Activated CD4-positive, alpha-beta T cell treated with anti-CD3 and anti-CD28 coated beads for 36 hours (primary cell): ENCODE measurements at regions not wholly inside any gene's neighbourhood (a gene's known extent, or its start where the extent isn't known, plus 50 kb on each side); places are given as distances from the start of the nearest gene placed in this dataset.

Experiments
- ATAC-seq: fragments of 200-7000 bp; cut with Tn5 transposase; one replicate; pipeline ENCODE4 v1.10.0; 2021; ENCODE audit warnings: mild to moderate bottlenecking, moderate library complexity
- CTCF ChIA-PET: fragments of 350-600 bp; sonication (Branson Sonifier 250); formaldehyde crosslinking; loops from one replicate; lab custom pipeline; 2021; ENCODE audit warnings: antibody characterized with exemption; lab: Charles Lee
- POLR2A ChIA-PET: fragments of 350-600 bp; sonication (Branson Sonifier 250); formaldehyde crosslinking; loops from one replicate; lab custom pipeline; 2021; ENCODE audit warnings: antibody characterized with exemption, inconsistent platforms; lab: Charles Lee
- DNase-seq: peaks from one replicate; pipeline ENCODE4 v3.0.0-alpha.2; 2020
- H3K27ac Mint-ChIP-seq: one replicate; pipeline ENCODE4 v1.8.0; 2021; ENCODE audit warnings: mixed read lengths
- H3K27me3 Mint-ChIP-seq: one replicate; pipeline ENCODE4 v1.8.0; 2021; ENCODE audit warnings: mixed read lengths
- H3K36me3 Mint-ChIP-seq: one replicate; pipeline ENCODE4 v1.8.0; 2021; ENCODE audit warnings: low read depth, mixed read lengths
- H3K4me1 Mint-ChIP-seq: one replicate; pipeline ENCODE4 v1.8.0; 2021; ENCODE audit warnings: mixed read lengths
- H3K4me3 Mint-ChIP-seq: one replicate; pipeline ENCODE4 v1.8.0; 2021; ENCODE audit warnings: mild to moderate bottlenecking, moderate library complexity, mixed read lengths
- H3K9me3 Mint-ChIP-seq: one replicate; pipeline ENCODE4 v1.8.0; 2021; ENCODE audit warnings: low read depth, mixed read lengths
- intact Hi-C, 2 experiments: fragments of 100-400 bp; cut with DNase I in 1 of 2; cut with micrococcal nuclease in 1 of 2; formaldehyde crosslinking; loops; one replicate each; pipeline versions ENCODE4 v1.14.2 to v1.15.1; 2022 to 2024; cut with DNase I, micrococcal nuclease

GRCh38 chr1:209429611-209430010 lies 153.9 kb upstream of the CAMK1G start:
- H3K27me3 Mint-ChIP-seq, result peaks cover 14% of the 10 kb centered on the region
- no peaks in the 10 kb centered on the region for H3K36me3 Mint-ChIP-seq
- ATAC-seq (no peak), DNase-seq (no peak)
- H3K9me3 Mint-ChIP-seq, result no peaks in the 10 kb centered on the region
- no peaks in the 10 kb centered on the region for H3K4me1 Mint-ChIP-seq
- intact Hi-C loops, result loop anchor here in 1 of 2 experiments (10.0 kb wide), 1 partner anchor 225 kb away; no protein-coding TSS in a partner anchor
- no peak overlapping the region for H3K4me3 Mint-ChIP-seq
- ChIA-PET CTCF (no interaction called here), POLR2A (no interaction called here)
- H3K27ac Mint-ChIP-seq, result no peak overlapping the region

DNA sequence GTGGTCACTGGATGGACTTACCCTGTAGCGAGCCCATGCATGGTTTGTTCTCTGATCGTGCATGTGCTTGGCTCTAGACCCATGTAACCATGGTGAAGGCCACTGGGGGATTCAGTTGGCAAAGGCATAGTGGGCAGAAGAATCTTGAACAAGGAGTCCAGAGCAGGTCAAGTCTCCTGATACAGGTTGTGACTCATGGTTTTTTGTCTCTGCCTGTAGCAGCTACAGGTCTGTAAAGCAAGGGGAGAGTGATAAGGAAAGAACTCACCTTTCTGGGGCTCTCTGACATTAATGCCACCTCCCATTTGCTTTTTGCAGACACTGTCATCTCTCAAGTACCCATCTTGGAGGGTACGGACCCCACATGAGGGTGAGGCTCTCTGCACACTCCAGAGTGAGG lies 153.4 kb upstream of the CAMK1G start:
- no peaks in the 10 kb centered on the region for H3K36me3 Mint-ChIP-seq
- no peaks in the 10 kb centered on the region for H3K4me1 Mint-ChIP-seq
- ATAC-seq, result no peak
- peaks cover 19% of the 10 kb centered on the region for H3K27me3 Mint-ChIP-seq
- ChIA-PET CTCF (no interaction called here), POLR2A (no interaction called here)
- intact Hi-C loops, result loop anchor here in 1 of 2 experiments (10.0 kb wide), 1 partner anchor 225 kb away; no protein-coding TSS in a partner anchor
- no peak overlapping the region for H3K27ac Mint-ChIP-seq
- no peak for DNase-seq
- no peak overlapping the region for H3K4me3 Mint-ChIP-seq
- no peaks in the 10 kb centered on the region for H3K9me3 Mint-ChIP-seq

GRCh38 chr1:209430821-209431259 lies 152.7 kb upstream of the CAMK1G start:
- H3K27me3 Mint-ChIP-seq, result peaks cover 21% of the 10 kb centered on the region
- no peaks in the 10 kb centered on the region for H3K9me3 Mint-ChIP-seq
- no peak overlapping the region for H3K27ac Mint-ChIP-seq
- ChIA-PET POLR2A (no interaction called here), CTCF (no interaction called here)
- H3K36me3 Mint-ChIP-seq, result no peaks in the 10 kb centered on the region
- no peaks in the 10 kb centered on the region for H3K4me1 Mint-ChIP-seq
- no peak for ATAC-seq
- H3K4me3 Mint-ChIP-seq, result no peak overlapping the region
- no peak for DNase-seq
- intact Hi-C loops, result loop anchor here in 1 of 2 experiments (10.0 kb wide), 1 partner anchor 226 kb away; no protein-coding TSS in a partner anchor

DNA sequence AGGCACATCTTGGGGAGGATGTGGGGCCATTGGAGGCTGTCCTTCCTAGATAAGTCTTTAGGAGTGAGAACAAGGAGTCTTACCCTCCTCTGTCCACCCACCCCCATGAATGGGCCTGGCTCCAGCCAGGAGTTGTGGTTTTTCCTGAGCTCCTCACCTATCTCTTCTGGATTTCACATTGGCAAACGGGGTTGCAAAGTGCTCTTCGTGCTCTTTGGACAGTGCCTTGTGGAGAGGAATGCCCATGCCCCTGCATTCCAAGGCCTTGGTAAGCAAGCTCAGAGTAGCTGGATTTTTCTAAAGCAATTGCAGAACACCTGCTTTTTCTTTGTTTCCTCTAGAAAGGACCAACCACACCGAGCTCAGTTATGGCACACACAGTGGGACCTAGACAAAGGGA lies 152.1 kb upstream of the CAMK1G start:
- intact Hi-C loops, result loop anchor here in 1 of 2 experiments (10.0 kb wide), 1 partner anchor 227 kb away; no protein-coding TSS in a partner anchor
- Mint-ChIP-seq H3K9me3 (no peaks in the 10 kb centered on the region), H3K4me1 (no peaks in the 10 kb centered on the region), H3K27ac (no peak overlapping the region), H3K27me3 (peaks cover 20% of the 10 kb centered on the region), H3K4me3 (no peak overlapping the region), H3K36me3 (no peaks in the 10 kb centered on the region)
- ChIA-PET CTCF (interaction anchor here (0.5 kb wide), 1 partner anchor 432 kb away, joined by 3 read pairs; no protein-coding TSS in a partner anchor), POLR2A (no interaction called here)
- DNase-seq (no peak), ATAC-seq (no peak)

DNA sequence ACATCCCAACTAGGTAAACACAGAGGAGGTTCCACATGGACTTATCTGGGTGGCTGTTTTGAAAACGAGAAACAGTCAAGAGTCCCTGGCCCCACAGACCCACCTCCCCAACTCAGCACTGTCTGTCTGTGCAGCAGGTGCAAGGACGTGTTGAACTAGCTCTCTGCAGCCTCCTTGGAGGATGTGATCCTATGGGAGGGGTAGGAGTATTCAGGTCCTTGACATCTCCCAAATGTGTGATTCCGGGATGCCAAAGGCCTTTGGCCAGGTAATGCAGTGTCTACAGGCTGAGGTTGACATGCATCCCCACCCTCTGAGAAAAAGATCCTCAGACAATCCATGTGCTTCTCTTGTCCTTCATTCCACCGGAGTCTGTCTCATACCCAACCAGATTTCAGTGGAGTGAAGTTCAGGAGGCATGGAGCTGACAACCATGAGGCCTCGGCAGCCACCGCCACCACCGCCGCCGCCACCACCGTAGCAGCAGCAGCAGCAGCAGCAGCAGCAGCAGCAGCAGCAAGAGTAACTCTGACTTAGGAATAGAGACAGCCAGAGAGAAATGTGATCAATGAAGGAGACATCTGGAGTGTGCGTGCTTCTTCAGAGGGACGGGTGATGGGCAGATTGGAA lies 151.6 kb upstream of the CAMK1G start:
- Mint-ChIP-seq H3K27me3 (peaks cover 20% of the 10 kb centered on the region), H3K9me3 (no peaks in the 10 kb centered on the region), H3K4me3 (no peak overlapping the region), H3K36me3 (no peaks in the 10 kb centered on the region), H3K27ac (no peak overlapping the region), H3K4me1 (no peaks in the 10 kb centered on the region)
- no peak for DNase-seq
- POLR2A ChIA-PET, result no interaction called here
- no peak for ATAC-seq
- CTCF ChIA-PET, result interaction anchor here (0.5 kb wide), 1 partner anchor 431 kb away, joined by 3 read pairs; no protein-coding TSS in a partner anchor
- intact Hi-C loops, result loop anchor here in 1 of 2 experiments (10.0 kb wide), 1 partner anchor 227 kb away; no protein-coding TSS in a partner anchor

DNA sequence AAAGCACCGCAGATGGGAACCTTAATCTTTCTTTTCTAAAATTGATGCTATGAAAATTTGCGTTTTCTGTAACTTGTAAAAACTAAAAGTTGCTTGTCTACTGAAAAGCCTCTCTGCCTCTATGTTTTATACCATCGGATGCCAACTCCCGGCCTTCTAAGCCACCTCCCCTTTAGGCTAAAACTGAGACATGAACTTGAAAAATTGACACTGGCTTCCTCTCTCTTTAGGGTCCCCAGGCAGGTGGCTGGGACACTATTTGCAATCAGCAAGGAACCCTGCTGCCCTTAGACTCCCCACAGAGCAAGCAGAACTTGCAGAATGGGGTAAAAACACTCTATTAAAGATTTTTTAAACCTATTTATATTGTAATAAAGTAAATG lies 151.1 kb upstream of the CAMK1G start:
- no peak for ATAC-seq
- POLR2A ChIA-PET, result no interaction called here
- Mint-ChIP-seq H3K4me3 (no peak overlapping the region), H3K36me3 (no peaks in the 10 kb centered on the region), H3K27me3 (peaks cover 20% of the 10 kb centered on the region), H3K9me3 (no peaks in the 10 kb centered on the region), H3K27ac (no peak overlapping the region), H3K4me1 (no peaks in the 10 kb centered on the region)
- DNase-seq, result no peak
- CTCF ChIA-PET, result no interaction called here
- intact Hi-C loops, result loop anchor here in 1 of 2 experiments (10.0 kb wide), 1 partner anchor 228 kb away; no protein-coding TSS in a partner anchor

GRCh38 chr1:209433649-209434031 lies 149.9 kb upstream of the CAMK1G start:
- POLR2A ChIA-PET, result no interaction called here
- Mint-ChIP-seq H3K4me3 (no peak overlapping the region), H3K4me1 (no peaks in the 10 kb centered on the region), H3K27me3 (peaks cover 18% of the 10 kb centered on the region), H3K9me3 (no peaks in the 10 kb centered on the region), H3K36me3 (no peaks in the 10 kb centered on the region), H3K27ac (no peak overlapping the region)
- DNase-seq, result no peak
- intact Hi-C loops, result loop anchor here in 1 of 2 experiments (10.0 kb wide), 1 partner anchor 229 kb away; no protein-coding TSS in a partner anchor
- ATAC-seq, result no peak
- CTCF ChIA-PET, result interaction anchor here (1.2 kb wide), 1 partner anchor 12 kb away, joined by 3 read pairs; no protein-coding TSS in a partner anchor

- Mint-ChIP-seq H3K4me3 (no peak overlapping the region), H3K36me3 (no peaks in the 10 kb centered on the region), H3K27me3 (peaks cover 18% of the 10 kb centered on the region), H3K27ac (no peak overlapping the region), H3K9me3 (no peaks in the 10 kb centered on the region), H3K4me1 (no peaks in the 10 kb centered on the region)
- intact Hi-C loops, result loop anchor here in 1 of 2 experiments (10.0 kb wide), 1 partner anchor 229 kb away; no protein-coding TSS in a partner anchor
- ChIA-PET POLR2A (no interaction called here), CTCF (interaction anchor here (1.2 kb wide), 1 partner anchor 12 kb away, joined by 3 read pairs; no protein-coding TSS in a partner anchor)
- DNase-seq, result no peak
- ATAC-seq, result no peak
Measured at GRCh38 chr1:209434066-209434465, 149.4 kb upstream of the CAMK1G start.

DNA sequence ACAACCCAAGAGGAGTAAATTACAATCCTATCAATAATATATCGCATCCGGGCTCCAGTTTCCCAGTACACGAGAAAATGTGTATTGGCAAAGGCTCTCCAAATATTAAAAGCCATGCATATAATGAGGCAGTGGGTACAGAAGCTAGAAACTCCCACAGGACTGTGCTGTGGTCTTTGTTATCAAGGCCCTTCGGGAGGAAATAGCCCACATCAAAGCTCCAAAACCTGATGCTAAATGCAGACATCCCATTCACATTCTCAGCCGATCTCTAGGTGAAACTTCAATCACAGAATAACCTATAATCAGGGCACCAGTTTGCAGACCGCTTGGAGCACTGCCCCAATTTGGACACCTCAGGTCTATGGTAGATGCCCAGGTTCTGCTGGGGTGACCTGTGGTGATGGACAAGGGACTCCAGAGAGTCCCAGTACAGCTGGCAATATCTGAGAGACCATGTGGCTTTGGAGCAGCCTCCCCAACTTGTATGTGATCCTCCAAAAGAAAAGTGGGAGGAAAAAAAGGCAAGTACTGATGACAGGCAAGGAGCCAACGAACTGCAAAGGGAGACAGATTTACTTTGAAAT lies 148.8 kb upstream of the CAMK1G start:
- peaks cover under 1% of the 10 kb centered on the region for H3K9me3 Mint-ChIP-seq
- no peak overlapping the region for H3K4me3 Mint-ChIP-seq
- H3K27me3 Mint-ChIP-seq, result peaks cover 18% of the 10 kb centered on the region
- H3K4me1 Mint-ChIP-seq, result no peaks in the 10 kb centered on the region
- CTCF ChIA-PET, result no interaction called here
- no peaks in the 10 kb centered on the region for H3K36me3 Mint-ChIP-seq
- ATAC-seq (no peak), DNase-seq (no peak)
- intact Hi-C loops, result loop anchor here in 1 of 2 experiments (10.0 kb wide), 1 partner anchor 230 kb away; no protein-coding TSS in a partner anchor
- no peak overlapping the region for H3K27ac Mint-ChIP-seq
- POLR2A ChIA-PET, result no interaction called here

- peaks cover 5% of the 10 kb centered on the region for H3K9me3 Mint-ChIP-seq
- H3K4me3 Mint-ChIP-seq, result no peak overlapping the region
- no peak overlapping the region for H3K27ac Mint-ChIP-seq
- intact Hi-C loops, result loop anchor here in 1 of 2 experiments (10.0 kb wide), 1 partner anchor 231 kb away; no protein-coding TSS in a partner anchor
- no peaks in the 10 kb centered on the region for H3K36me3 Mint-ChIP-seq
- H3K4me1 Mint-ChIP-seq, result no peaks in the 10 kb centered on the region
- ChIA-PET CTCF (interaction anchor here (0.6 kb wide), 1 partner anchor 9 kb away, joined by 3 read pairs; no protein-coding TSS in a partner anchor), POLR2A (no interaction called here)
- DNase-seq, result peak; percentile 71
- no peak for ATAC-seq
- H3K27me3 Mint-ChIP-seq, result peaks cover 18% of the 10 kb centered on the region
Measured at GRCh38 chr1:209435654-209436566, 147.6 kb upstream of the CAMK1G start.

DNA sequence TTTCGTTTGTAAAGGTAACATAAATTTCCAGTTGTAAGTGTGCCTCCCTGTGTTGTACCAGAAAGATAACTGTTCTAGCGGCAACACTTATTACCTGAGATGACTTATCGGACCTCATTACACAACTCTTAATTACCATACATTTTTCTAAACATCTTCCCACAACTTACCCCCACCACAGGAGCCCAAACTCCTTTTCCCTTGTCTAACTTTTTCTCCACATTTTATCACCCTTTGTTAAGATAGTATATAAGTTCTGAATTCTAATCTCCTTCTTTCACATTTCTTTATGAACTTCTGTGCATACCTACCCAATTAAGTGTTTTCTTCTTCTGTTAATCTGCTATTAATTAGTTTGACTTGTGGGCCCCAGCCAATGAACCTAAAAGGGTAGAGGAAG lies 143.7 kb upstream of the CAMK1G start:
- Mint-ChIP-seq H3K4me1 (no peaks in the 10 kb centered on the region), H3K27me3 (peaks cover 10% of the 10 kb centered on the region), H3K27ac (no peak overlapping the region), H3K36me3 (no peaks in the 10 kb centered on the region), H3K4me3 (no peak overlapping the region), H3K9me3 (peaks cover 5% of the 10 kb centered on the region)
- CTCF ChIA-PET, result no interaction called here
- POLR2A ChIA-PET, result no interaction called here
- ATAC-seq (no peak), DNase-seq (no peak)
- intact Hi-C loops, result loop anchor here in 1 of 2 experiments (10.0 kb wide), 1 partner anchor 235 kb away; no protein-coding TSS in a partner anchor
